H1 (cell line): ENCODE measurements at regions not wholly inside any gene's neighbourhood (a gene's known extent, or its start where the extent isn't known, plus 50 kb on each side); places are given as distances from the start of the nearest gene placed in this dataset.

Experiments used
- CHD7 ChIP-seq: fragments of 300-600 bp; sonication (generic); IDR thresholded peaks from 2 replicates; pipeline ENCODE4 v1.7.1; 2012; ENCODE audit warnings: low read length, moderate library complexity, mild to moderate bottlenecking, inconsistent platforms; ENCODE audit not compliant: insufficient replicate concordance
- FOSL1 ChIP-seq: IDR thresholded peaks from 2 replicates; pipeline ENCODE4 v1.6.1; 2011; ENCODE audit warnings: mild to moderate bottlenecking, low read depth, low read length, moderate library complexity; ENCODE audit not compliant: insufficient read depth
- SP1 ChIP-seq: IDR thresholded peaks from 2 replicates; pipeline ENCODE4 v1.6.1; 2011; ENCODE audit warnings: low read depth, low read length

- no peak for TF ChIP-seq CHD7
- TF ChIP-seq SP1: no peak
- no peak for TF ChIP-seq FOSL1
Observed at GRCh38 chr17:69630056-69630635, 215.6 kb downstream of the MAP2K6 start (continued).
